22Rv1 (cell line): ENCODE measurements at regions not wholly inside any gene's neighbourhood (a gene's known extent, or its start where the extent isn't known, plus 50 kb on each side); places are given as distances from the start of the nearest gene placed in this dataset.

ENCODE experiments used
- H3K27ac ChIP-seq: fragments of 450-650 bp; 2 replicates; pipeline ENCODE4 v1.5.1; 2017
- CTCF ChIP-seq: fragments of 450-650 bp; IDR thresholded peaks from 2 replicates; pipeline ENCODE4 v1.5.1; 2017; ENCODE audit warnings: mild to moderate bottlenecking
- ZFX ChIP-seq: fragments of 450-650 bp; IDR thresholded peaks from 2 replicates; pipeline ENCODE4 v1.6.1; 2017; ENCODE audit warnings: antibody characterized with exemption, borderline replicate concordance

- no peak for TF ChIP-seq CTCF
- no peak for TF ChIP-seq ZFX
- H3K27ac ChIP-seq = no peak overlapping the region
Measured at GRCh38 chr4:30656828-30657227, 63.3 kb upstream of the PCDH7 start.

- no peak for TF ChIP-seq CTCF
- no peak for TF ChIP-seq ZFX
- H3K27ac ChIP-seq = no peak overlapping the region
Measured at GRCh38 chr4:30667919-30668318, 52.2 kb upstream of the PCDH7 start.

GRCh38 chr4:30670206-30670605 is 50.0 kb upstream of the PCDH7 start:
- TF ChIP-seq CTCF = no peak
- H3K27ac ChIP-seq = no peak overlapping the region
